GM12865 (cell line): ENCODE measurements at regions not wholly inside any gene's neighbourhood (a gene's known extent, or its start where the extent isn't known, plus 50 kb on each side); places are given as distances from the start of the nearest gene placed in this dataset.

ENCODE experiments used
- DNase-seq: peaks from one replicate; pipeline ENCODE4 v3.0.0; 2010; ENCODE audit warnings: low read depth
- H3K4me3 ChIP-seq: 2 replicates; pipeline ENCODE4 v1.5.1; 2011; ENCODE audit warnings: mild to moderate bottlenecking, low read depth, low read length, control low read depth
- TF ChIP-seq, protein P1 (sequence below): IDR thresholded peaks from 2 replicates; pipeline ENCODE4 v1.5.1; 2011; ENCODE audit warnings: low read length, control low read depth, low read depth, inconsistent platforms; ENCODE audit not compliant: insufficient read depth; ENCODE audit errors: missing control alignments

DNA sequence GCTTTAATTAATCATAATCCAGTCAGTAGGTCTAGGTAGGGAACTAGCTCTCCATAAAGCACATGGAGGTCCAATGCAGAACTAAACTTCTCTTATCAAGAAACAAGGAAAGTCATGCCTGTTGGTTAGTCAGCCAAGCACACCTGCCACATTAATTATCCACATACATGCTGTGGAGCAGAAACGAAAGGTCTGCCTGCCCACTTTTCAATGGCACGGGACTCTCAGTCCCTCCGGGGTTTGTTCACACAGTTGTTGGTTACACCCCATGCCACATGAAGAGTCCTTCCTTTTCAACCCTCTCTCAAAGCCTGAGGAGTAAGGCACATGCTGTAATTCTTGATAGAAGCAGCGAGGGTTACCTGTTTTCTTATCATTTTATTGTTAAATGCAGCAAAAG lies 1096.4 kb upstream of the MAP3K7 start:
- DNase-seq: no peak
- H3K4me3 ChIP-seq: no peak overlapping the region
- TF ChIP-seq, protein P1, sequence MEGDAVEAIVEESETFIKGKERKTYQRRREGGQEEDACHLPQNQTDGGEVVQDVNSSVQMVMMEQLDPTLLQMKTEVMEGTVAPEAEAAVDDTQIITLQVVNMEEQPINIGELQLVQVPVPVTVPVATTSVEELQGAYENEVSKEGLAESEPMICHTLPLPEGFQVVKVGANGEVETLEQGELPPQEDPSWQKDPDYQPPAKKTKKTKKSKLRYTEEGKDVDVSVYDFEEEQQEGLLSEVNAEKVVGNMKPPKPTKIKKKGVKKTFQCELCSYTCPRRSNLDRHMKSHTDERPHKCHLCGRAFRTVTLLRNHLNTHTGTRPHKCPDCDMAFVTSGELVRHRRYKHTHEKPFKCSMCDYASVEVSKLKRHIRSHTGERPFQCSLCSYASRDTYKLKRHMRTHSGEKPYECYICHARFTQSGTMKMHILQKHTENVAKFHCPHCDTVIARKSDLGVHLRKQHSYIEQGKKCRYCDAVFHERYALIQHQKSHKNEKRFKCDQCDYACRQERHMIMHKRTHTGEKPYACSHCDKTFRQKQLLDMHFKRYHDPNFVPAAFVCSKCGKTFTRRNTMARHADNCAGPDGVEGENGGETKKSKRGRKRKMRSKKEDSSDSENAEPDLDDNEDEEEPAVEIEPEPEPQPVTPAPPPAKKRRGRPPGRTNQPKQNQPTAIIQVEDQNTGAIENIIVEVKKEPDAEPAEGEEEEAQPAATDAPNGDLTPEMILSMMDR: no peak

DNA sequence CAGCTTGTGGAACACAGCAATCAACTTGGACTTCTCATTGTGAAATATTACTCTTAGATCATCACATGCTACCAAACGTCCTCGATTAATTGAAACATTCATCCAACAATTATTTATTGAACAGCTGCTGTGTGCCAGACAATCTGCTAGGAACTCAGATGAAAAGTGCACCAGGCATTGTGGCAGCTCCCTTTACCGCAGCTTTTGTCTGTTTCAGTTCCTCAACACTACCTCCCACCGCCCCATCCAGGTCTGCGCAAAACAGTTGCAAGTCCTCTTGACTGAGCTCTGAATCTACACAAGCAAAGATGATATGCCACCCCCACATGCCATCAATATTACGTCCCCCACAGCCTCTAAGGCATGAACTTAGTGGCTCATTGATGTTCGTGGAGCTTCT lies 1094.4 kb upstream of the MAP3K7 start:
- no peak for DNase-seq
- no peak overlapping the region for H3K4me3 ChIP-seq
- TF ChIP-seq, protein P1: no peak

DNA sequence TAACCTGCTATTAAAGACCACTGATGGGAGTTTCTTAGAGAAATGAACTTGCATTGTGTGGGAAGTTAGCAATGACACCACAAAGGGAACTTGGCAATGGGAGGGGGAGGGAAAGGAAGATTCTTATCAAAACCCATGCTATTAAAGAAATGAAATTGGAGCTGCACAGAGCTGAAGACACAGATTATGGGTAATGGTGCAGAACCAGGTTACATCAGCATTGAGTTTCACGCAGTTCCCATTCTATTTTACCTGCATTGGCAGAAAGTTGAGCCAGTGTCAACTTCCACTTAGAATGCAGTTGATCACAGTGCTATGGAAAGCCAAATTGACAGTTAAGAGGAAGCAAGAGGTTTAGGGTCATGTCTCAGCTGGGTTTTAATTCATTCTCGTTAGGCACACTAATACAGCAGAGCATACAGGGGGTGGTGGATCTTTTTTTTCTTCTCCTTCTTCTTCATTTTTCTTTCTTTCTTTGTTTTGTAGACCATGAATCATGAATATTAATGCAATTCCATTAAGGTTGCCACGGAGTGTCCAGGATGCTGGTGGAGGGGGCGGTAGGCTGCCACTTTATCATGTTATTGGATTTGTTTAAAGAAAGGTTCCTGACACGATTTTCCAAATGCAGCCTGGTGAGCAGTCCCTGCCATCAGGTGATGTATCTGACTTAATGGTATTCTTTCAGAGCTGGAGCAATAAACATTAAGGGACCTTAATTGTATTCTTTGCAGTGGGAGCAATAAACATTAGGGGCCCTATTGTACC lies 1092.0 kb upstream of the MAP3K7 start:
- no peak overlapping the region for H3K4me3 ChIP-seq
- no peak for DNase-seq
- TF ChIP-seq, protein P1: no peak

DNA sequence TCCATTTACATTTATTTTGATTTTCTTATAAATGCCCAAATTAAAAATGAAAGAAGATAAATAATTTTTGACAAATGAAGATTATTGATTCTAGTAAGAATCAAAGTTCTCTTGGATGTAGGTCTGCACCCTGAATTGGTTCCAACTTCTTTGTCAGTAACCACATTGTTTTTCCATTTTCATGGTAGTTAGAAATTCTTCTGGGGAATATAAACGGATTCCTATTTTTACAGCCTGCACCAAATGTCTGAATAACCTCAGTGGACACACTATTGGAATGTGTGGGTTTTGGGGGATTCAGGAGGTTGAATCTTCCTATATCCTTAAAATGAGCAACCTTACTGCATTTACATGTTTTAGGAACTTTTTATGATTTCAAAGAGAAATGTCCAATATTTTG lies 1085.3 kb upstream of the MAP3K7 start:
- TF ChIP-seq, protein P1: no peak
- no peak overlapping the region for H3K4me3 ChIP-seq
- DNase-seq: no peak

DNA sequence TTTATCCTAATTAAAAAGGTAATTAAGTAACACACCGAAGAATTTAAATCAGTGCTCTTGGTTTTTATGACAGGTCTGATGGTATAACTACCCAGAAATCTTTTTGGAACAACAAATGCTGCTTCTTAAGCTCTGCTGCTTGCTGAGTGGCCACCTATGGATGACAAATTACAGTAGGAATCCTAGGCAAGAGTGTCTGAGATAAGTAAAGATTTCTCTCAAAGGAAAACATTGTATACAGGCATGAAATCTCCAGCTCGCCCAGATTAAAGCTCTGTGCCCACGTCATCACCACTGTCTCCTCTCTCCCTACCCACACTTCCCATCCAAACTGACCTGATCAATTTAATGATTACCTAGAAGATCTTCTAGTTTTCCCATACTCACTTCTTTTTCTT lies 1083.0 kb upstream of the MAP3K7 start:
- no peak overlapping the region for H3K4me3 ChIP-seq
- TF ChIP-seq, protein P1: no peak
- DNase-seq: no peak

DNA sequence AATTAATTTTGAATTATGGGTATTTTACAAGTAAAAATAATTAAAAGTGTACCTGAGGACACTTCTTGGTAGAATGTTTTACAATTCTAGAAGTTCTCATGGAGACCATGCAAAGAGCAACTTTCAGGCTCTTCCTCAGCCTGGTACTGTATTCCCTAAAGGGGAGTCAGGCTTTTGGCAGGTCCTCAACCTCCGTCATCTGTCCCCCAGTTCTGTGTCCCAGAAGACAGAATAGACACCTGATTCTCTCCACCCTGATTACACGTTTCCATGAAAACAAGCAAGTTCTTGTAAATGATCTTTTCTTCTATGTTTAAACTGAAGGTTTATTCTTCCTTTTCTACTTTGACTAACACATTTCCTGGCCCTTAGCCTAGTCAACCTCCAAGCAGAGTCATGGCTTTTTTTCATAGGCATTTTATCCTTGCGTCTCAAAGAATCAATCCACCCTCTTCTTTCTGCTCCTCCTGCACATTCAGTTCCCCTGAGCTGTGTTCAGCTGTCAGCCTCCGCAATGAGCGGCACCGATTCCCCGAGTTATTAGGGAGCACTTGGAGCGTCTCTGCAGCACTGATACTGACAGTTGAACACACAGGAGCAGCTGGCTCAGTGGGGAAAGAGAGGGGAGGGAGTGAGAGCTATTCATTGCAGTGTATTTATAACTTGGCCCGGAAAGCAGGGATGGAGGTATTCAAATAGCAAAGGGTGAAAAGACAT lies 1082.4 kb upstream of the MAP3K7 start:
- DNase-seq: no peak
- TF ChIP-seq, protein P1: no peak
- H3K4me3 ChIP-seq: no peak overlapping the region
